ENCODE measurements at regions not wholly inside any gene's neighbourhood (a gene's known extent, or its start where the extent isn't known, plus 50 kb on each side); places are given as distances from the start of the nearest gene placed in this dataset.

DNA sequence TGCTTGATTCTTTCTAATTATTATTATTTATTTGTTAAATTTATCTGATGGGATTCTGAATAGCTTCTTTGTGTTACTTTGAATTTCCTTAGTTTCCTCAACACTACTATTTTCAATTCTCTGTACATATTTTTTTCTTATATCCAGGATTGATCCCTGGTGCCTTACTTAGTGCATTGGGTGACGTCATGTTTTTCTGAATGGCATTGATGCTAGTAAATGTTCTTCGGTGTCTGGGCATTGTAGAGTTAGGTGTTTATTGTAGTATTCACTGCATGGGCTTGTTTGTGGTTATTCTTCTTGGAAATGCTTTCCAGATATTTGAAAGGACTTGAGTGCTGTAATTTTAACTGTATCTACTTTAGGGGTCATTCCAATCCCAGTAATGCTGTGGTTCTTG is 938.1 kb downstream of the FAM133A start:
- TF ChIP-seq, protein P1, sequence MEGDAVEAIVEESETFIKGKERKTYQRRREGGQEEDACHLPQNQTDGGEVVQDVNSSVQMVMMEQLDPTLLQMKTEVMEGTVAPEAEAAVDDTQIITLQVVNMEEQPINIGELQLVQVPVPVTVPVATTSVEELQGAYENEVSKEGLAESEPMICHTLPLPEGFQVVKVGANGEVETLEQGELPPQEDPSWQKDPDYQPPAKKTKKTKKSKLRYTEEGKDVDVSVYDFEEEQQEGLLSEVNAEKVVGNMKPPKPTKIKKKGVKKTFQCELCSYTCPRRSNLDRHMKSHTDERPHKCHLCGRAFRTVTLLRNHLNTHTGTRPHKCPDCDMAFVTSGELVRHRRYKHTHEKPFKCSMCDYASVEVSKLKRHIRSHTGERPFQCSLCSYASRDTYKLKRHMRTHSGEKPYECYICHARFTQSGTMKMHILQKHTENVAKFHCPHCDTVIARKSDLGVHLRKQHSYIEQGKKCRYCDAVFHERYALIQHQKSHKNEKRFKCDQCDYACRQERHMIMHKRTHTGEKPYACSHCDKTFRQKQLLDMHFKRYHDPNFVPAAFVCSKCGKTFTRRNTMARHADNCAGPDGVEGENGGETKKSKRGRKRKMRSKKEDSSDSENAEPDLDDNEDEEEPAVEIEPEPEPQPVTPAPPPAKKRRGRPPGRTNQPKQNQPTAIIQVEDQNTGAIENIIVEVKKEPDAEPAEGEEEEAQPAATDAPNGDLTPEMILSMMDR (IDR thresholded peaks at IDR 0.05): no peak

DNA sequence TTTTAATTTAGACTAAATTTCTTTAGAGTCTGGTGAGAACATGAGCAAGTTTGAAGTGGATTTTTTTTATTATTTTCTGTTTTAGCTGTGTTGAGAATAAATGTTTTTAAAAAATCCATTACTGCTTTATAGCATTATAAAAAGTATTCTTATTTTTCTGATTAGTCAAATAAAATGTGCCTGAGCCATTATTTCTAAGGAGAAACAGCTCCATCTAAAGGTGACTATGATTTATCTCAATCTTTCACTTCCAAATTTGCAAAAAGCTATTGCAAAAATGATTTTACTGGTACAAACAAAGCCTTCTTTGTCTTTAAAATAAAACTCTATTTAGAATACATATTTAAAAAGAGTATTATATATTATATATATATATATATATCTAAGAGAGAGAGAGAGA is 959.2 kb downstream of the FAM133A start:
- TF ChIP-seq, protein P1 (IDR thresholded peaks at IDR 0.05): no peak

DNA sequence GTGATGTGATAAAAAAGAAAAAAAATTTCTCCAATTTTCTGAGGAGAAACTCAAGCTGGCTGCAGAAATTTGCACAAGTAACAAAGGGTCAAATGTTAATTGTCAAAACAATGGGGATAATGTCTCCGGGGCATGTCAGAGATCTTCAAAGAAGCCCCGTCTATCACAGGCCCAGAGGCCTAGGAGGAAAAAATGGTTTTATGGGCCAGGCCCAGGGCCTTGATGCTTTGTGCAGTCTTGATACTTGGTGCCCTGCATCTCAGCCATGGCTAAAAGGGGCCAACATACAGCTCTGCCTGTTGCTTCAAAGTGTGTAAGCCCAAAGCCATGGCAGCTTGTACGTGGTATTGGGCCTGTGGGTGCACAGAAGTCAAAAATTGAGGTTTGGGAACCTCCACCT is 961.0 kb downstream of the FAM133A start:
- TF ChIP-seq, protein P1 (IDR thresholded peaks at IDR 0.05): no peak

DNA sequence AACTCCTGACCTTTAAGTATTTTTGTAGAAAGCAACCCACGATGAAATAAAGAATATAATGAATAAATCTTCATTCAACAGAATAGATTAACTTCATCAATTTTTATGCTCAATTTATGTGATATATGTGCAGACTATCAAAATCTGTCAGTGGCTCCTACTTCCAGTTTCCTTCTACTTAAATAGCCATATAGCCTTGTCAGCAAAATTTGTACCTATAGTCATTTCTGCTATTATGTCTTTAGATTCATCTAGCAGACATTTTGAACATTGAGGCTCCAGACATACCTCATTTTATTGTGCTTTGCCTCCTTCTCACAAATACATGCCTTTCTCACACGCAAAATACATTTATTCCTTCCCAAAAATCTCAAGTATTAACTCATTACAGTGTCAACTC is 971.7 kb downstream of the FAM133A start:
- TF ChIP-seq, protein P1 (IDR thresholded peaks at IDR 0.05): no peak

DNA sequence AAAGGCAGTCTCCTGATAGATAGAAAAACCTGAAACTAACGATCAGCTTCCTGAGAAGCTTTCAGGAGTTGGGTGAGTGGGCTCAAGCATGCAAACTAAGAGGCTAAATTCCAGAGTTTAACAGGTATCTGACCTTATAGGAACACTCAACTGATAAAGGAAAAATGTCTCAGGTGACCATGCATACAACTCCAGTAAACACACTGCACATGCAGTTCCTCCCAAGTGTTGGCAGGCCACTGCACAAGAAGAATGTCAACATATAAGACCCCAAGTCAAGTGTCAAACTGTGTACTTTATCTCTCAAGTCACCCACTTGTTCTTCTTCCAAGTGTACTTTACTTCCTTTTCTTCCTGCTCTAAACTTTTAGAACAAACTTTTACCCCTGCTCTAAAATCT is 981.2 kb downstream of the FAM133A start:
- TF ChIP-seq, protein P1 (IDR thresholded peaks at IDR 0.05): no peak

DNA sequence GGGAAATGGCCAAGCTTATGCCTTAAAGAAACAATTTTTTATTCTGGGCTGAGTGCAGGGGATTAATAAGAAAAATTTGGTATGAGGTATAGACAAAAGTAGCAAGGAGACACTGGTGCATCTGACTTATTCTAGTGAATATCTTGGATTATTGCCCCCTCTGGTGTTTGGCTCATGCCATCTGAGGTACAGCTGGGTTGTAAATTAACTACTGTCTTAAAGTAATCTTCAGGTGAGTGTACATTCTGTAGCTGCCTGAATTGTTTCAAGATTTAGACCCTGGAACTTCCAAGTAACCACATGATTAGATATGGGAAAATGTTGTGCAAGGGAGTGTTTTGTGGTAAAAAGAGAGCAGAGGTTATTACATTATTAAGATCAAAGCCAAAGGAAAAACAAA is 988.7 kb downstream of the FAM133A start:
- TF ChIP-seq, protein P1 (IDR thresholded peaks at IDR 0.05): no peak

DNA sequence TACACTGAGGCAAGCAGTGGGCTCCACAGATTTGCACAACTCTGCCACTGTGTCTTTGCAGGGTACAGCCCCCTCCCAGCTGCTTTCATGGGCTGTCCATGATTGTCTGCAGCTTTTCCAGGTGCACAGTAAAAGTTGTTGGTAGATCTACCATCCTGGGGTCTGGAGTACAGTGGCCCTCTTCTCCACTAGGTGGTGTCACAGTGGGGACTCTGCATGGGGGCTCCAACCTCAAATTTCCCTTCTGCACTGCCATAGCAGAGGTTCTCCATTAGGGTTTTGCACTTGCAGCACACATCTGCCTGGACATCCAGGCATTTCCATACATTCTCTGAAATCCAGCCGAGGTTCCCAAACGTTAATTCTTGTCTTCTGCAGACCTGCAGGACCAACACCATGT is 1002.3 kb downstream of the FAM133A start:
- TF ChIP-seq, protein P1 (IDR thresholded peaks at IDR 0.05): no peak

DNA sequence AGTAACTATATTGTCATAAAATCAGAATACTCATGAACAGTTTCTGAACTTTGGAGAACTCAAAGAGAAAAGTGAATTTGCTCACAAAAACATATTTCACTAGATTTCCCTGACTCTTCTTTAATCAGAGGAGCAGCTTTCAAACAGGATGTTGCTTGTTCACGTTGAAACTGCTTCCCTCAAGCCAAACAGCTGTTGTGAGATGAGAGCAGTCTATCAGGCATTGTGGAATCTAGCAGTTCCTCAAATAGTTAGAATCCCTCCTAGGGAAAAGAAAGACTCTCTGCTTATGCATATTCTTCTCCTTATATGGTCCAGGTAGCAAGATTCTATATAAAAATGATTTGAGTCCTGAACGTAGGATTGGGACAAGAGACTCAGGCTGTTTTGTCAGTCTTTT is 1012.1 kb downstream of the FAM133A start:
- TF ChIP-seq, protein P1 (IDR thresholded peaks at IDR 0.05): no peak

Measured in LNCAP (cell line).